Activated naive CD4-positive, alpha-beta T cell treated with anti-CD3 and anti-CD28 coated beads for 36 hours (primary cell): ENCODE measurements at regions not wholly inside any gene's neighbourhood (a gene's known extent, or its start where the extent isn't known, plus 50 kb on each side); places are given as distances from the start of the nearest gene placed in this dataset.
"Not testable (repeated sequence)": the region's sequence is repeated elsewhere in the genome, so short reads cannot be mapped to it uniquely, and the experiment has no call there.

Experiments
- CTCF ChIA-PET: fragments of 350-600 bp; sonication (Branson Sonifier 250); formaldehyde crosslinking; loops from one replicate; lab custom pipeline; 2021; ENCODE audit warnings: antibody characterized with exemption; lab: Charles Lee
- DNase-seq: peaks from one replicate; pipeline ENCODE4 v3.0.0-alpha.2; 2020
- H3K27ac Mint-ChIP-seq: one replicate; pipeline ENCODE4 v1.8.0; 2021; ENCODE audit warnings: mild to moderate bottlenecking, mixed read lengths
- H3K27me3 Mint-ChIP-seq: one replicate; pipeline ENCODE4 v1.8.0; 2021; ENCODE audit warnings: low read depth, mixed read lengths
- H3K36me3 Mint-ChIP-seq: one replicate; pipeline ENCODE4 v1.8.0; 2021; ENCODE audit warnings: low read depth, mixed read lengths
- H3K4me1 Mint-ChIP-seq: one replicate; pipeline ENCODE4 v1.8.0; 2021; ENCODE audit warnings: low read depth, mixed read lengths
- H3K4me3 Mint-ChIP-seq: one replicate; pipeline ENCODE4 v1.8.0; 2021; ENCODE audit warnings: mild to moderate bottlenecking, moderate library complexity, mixed read lengths
- H3K9me3 Mint-ChIP-seq: one replicate; pipeline ENCODE4 v1.8.0; 2021; ENCODE audit warnings: mixed read lengths
- intact Hi-C: fragments of 100-400 bp; cut with micrococcal nuclease; formaldehyde crosslinking; loops from one replicate; pipeline ENCODE4 v1.15.1; 2023

GRCh38 chr16:22692034-22692433, 121.9 kb upstream of the HS3ST2 start:
- Mint-ChIP-seq H3K27ac (no peak overlapping the region), H3K4me3 (no peak overlapping the region), H3K27me3 (peaks cover 2% of the 10 kb centered on the region), H3K9me3 (peaks cover 1% of the 10 kb centered on the region), H3K36me3 (no peaks in the 10 kb centered on the region), H3K4me1 (no peaks in the 10 kb centered on the region)
- no peak for DNase-seq
- intact Hi-C loops: no loop called here
- CTCF ChIA-PET: no interaction called here

GRCh38 chr16:22692916-22693637, 120.9 kb upstream of the HS3ST2 start:
- Mint-ChIP-seq H3K27me3 (peaks cover 3% of the 10 kb centered on the region), H3K27ac (no peak overlapping the region), H3K9me3 (no peaks in the 10 kb centered on the region), H3K4me1 (no peaks in the 10 kb centered on the region), H3K4me3 (no peak overlapping the region), H3K36me3 (no peaks in the 10 kb centered on the region)
- no peak for DNase-seq
- intact Hi-C loops: no loop called here
- CTCF ChIA-PET: interaction anchor here (0.9 kb wide), 1 partner anchor 10 kb away, joined by 3 read pairs; no protein-coding TSS in a partner anchor

GRCh38 chr16:22693638-22694340, 120.2 kb upstream of the HS3ST2 start:
- Mint-ChIP-seq H3K4me1 (no peaks in the 10 kb centered on the region), H3K27ac (no peak overlapping the region), H3K27me3 (peaks cover 6% of the 10 kb centered on the region), H3K4me3 (no peak overlapping the region), H3K36me3 (no peaks in the 10 kb centered on the region), H3K9me3 (no peaks in the 10 kb centered on the region)
- no peak for DNase-seq
- CTCF ChIA-PET: interaction anchor here (0.9 kb wide), 1 partner anchor 11 kb away, joined by 3 read pairs; no protein-coding TSS in a partner anchor
- intact Hi-C loops: no loop called here

DNA sequence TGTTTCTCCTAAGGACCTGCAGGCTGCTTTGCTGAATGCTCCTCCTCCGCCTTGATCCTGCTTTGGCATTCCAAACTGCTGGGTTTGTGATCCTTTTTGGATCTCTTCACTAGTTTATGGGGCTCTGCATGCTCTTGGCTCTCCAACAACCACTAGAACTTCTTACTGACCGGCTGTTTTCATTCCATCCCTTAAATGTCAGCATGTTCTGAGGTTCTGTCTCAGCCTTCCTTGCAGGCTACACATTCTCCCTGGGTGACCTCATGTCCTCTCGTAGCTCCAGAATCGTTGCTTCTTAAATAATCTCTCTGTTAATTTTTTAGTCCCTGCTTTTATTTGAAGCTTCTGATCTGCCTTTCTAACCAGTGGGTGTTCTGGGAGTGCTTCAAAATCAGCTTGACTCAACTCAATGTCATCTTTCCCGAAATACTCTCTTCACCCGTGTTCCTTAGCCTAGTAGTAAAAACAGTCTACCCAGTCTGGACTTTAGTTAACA, 119.0 kb upstream of the HS3ST2 start:
- Mint-ChIP-seq H3K9me3 (no peaks in the 10 kb centered on the region), H3K27me3 (peaks cover 6% of the 10 kb centered on the region), H3K4me3 (no peak overlapping the region), H3K27ac (no peak overlapping the region), H3K36me3 (no peaks in the 10 kb centered on the region), H3K4me1 (no peaks in the 10 kb centered on the region)
- CTCF ChIA-PET: interaction anchor here (1.0 kb wide), 1 partner anchor 12 kb away, joined by 3 read pairs; no protein-coding TSS in a partner anchor
- intact Hi-C loops: no loop called here
- DNase-seq: no peak

DNA sequence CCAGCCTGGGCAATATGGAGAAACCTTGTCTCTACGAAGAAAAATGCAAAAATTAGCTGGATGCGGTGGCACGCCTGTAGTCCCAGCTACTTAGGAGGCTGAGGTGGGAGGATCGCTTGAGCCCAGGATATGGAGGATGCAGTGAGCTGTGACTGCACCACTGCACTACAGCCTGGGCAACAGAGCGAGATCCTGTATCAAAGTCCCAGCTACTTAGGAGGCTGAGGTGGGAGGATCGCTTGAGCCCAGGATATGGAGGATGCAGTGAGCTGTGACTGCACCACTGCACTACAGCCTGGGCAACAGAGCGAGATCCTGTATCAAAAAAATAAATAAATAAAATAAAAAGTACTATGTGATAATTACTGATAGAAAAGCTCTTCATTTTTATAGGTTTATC, 118.2 kb upstream of the HS3ST2 start:
- CTCF ChIA-PET, DNase-seq, H3K4me3 Mint-ChIP-seq, H3K4me1 Mint-ChIP-seq, H3K9me3 Mint-ChIP-seq, H3K36me3 Mint-ChIP-seq, intact Hi-C loops, H3K27ac Mint-ChIP-seq, H3K27me3 Mint-ChIP-seq: not testable (repeated sequence)

DNA sequence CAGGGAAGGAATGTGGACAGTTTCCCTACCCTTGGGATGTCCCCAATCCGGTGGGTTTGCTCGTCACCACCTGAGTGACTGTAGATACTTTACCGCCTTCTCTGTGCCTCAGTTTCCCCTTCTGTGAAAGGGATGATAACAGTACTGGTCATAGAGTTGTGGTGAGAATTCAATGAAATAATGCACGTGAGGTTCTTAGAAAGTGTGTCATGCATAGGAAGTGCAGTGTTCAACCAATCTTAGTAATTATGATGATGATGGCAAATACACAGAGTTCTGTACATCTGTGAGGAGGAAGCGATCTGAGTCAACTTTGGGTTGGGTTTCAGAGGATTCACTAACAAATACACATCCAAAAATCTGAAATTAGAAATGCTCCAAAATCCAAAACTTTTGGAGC, 114.6 kb upstream of the HS3ST2 start:
- CTCF ChIA-PET: no interaction called here
- peaks cover 10% of the 10 kb centered on the region for H3K27me3 Mint-ChIP-seq
- no peak for DNase-seq
- H3K4me1 Mint-ChIP-seq: no peaks in the 10 kb centered on the region
- no peak overlapping the region for H3K27ac Mint-ChIP-seq
- intact Hi-C loops: no loop called here
- H3K4me3 Mint-ChIP-seq: no peak overlapping the region
- no peaks in the 10 kb centered on the region for H3K36me3 Mint-ChIP-seq
- no peaks in the 10 kb centered on the region for H3K9me3 Mint-ChIP-seq

DNA sequence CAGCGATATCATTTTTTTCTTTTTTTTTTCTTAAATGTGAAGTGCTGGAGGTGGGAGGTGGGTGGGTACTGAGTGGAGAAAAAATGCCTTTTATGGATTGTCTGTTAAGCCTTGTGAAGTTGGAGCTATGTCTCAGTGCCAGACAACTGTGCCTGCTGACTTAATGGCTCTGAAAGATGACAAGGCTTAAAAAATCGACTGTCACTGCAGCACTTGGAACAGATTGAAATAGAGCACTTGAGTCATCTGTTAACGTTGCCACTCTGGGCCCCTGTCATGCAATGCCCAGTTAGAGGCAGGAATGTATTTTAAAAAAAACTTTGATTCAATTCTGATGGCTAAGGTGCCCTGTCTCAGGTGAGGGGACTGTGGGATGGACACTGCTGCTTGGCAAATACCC, 108.2 kb upstream of the HS3ST2 start:
- DNase-seq: no peak
- CTCF ChIA-PET: no interaction called here
- no peak overlapping the region for H3K27ac Mint-ChIP-seq
- H3K9me3 Mint-ChIP-seq: no peaks in the 10 kb centered on the region
- no peaks in the 10 kb centered on the region for H3K36me3 Mint-ChIP-seq
- H3K4me1 Mint-ChIP-seq: no peaks in the 10 kb centered on the region
- peaks cover 2% of the 10 kb centered on the region for H3K27me3 Mint-ChIP-seq
- intact Hi-C loops: no loop called here
- H3K4me3 Mint-ChIP-seq: no peak overlapping the region

DNA sequence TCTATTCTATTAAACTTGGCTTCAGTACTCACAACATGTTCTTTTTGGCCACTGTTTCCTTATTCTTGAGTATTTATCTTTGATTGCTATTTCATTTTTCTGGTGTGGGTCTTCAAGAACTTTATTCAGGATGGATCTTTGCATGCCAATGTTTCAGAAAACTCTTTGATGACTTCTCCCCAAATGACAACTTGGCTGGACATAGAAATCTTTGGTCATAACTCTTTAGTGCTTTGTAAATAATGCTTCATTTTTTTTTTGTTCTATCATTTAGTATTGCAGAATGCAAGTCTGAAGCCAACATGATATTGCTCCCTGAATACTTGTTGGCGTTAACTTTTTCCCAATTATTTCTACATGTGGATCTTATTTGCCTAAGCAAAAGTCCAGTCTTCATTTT, 103.6 kb upstream of the HS3ST2 start:
- Mint-ChIP-seq H3K9me3 (peaks cover 14% of the 10 kb centered on the region), H3K36me3 (no peaks in the 10 kb centered on the region), H3K4me1 (no peaks in the 10 kb centered on the region), H3K27ac (no peak overlapping the region), H3K27me3 (no peaks in the 10 kb centered on the region), H3K4me3 (no peak overlapping the region)
- DNase-seq: no peak
- CTCF ChIA-PET: no interaction called here
- intact Hi-C loops: no loop called here

DNA sequence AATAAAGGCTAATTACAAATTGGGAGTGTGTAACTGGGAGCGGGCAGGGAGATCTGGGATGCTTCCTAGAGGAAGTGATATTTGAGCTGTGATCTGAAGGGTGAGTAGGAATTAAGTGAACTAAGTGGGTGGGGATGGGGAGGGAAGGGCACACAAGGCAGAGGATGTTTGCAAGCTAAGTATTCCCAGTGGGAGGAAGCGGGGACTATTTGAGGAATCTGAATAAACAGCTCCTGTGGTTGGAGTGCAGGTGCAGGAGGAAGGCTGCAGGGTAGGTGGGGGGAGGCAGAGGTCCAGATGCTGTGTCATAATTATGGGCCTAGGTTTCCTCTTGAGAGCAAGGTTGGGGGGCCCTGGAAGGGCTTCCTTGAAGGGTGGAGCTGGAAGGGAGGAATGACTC, 102.1 kb upstream of the HS3ST2 start:
- CTCF ChIA-PET: no interaction called here
- H3K27ac Mint-ChIP-seq: no peak overlapping the region
- no peaks in the 10 kb centered on the region for H3K4me1 Mint-ChIP-seq
- no peaks in the 10 kb centered on the region for H3K36me3 Mint-ChIP-seq
- DNase-seq: no peak
- no peaks in the 10 kb centered on the region for H3K27me3 Mint-ChIP-seq
- no peak overlapping the region for H3K4me3 Mint-ChIP-seq
- intact Hi-C loops: no loop called here
- H3K9me3 Mint-ChIP-seq: peaks cover 14% of the 10 kb centered on the region

DNA sequence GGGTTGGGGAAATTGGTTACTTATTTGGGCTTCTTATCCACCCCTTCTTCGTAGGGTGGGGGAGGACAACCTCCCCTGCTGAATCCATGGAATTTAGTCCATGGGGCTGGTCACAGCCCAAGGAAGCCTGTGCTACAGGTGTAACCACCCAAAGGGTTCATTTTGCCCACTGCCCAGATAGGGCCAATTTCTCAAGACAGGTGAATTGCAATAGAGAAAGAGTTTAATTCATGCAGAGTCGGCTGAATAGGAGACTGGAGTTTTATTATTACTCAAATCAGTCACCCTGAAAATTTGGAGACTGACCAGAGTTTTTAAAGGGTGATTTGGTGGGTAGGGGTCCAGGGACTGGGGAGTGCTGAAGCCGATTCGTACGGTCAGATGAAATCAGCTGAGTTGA, 101.5 kb upstream of the HS3ST2 start:
- no peaks in the 10 kb centered on the region for H3K4me1 Mint-ChIP-seq

GRCh38 chr16:22718598-22718997, 95.4 kb upstream of the HS3ST2 start:
- H3K36me3 Mint-ChIP-seq, CTCF ChIA-PET, intact Hi-C loops, H3K27me3 Mint-ChIP-seq, H3K4me1 Mint-ChIP-seq, H3K4me3 Mint-ChIP-seq, DNase-seq, H3K9me3 Mint-ChIP-seq, H3K27ac Mint-ChIP-seq: not testable (repeated sequence)

More for the DNA sequence above, 101.5 kb upstream of the HS3ST2 start:
- Mint-ChIP-seq H3K27me3 (no peaks in the 10 kb centered on the region), H3K36me3 (no peaks in the 10 kb centered on the region), H3K9me3 (peaks cover 14% of the 10 kb centered on the region), H3K27ac (no peak overlapping the region), H3K4me3 (no peak overlapping the region)
- CTCF ChIA-PET: interaction anchor here (0.5 kb wide), 1 partner anchor 65 kb away, joined by 3 read pairs; no protein-coding TSS in a partner anchor
- no peak for DNase-seq
- intact Hi-C loops: no loop called here

DNA sequence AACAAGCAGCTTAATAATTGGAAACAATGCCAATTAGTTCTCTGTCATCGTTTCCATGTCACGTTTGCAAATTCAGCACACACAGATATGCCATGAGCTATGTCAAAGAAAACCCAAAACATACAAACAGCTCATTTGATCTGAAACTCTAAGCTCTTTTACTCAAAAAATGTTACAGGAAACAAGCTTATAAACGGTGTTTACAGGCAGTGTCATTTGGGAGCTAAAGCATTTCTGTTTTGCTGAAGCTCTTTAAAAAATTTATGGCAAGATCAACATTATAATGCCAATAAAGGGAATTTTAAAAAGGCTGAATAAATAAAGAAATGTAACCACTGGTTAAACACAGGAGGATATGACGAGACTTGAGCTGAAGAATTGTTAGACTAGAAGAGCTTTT, 94.0 kb upstream of the HS3ST2 start:
- Mint-ChIP-seq H3K4me3 (no peak overlapping the region), H3K27me3 (peaks cover 7% of the 10 kb centered on the region), H3K27ac (no peak overlapping the region), H3K4me1 (no peaks in the 10 kb centered on the region), H3K36me3 (no peaks in the 10 kb centered on the region), H3K9me3 (peaks cover 3% of the 10 kb centered on the region)
- intact Hi-C loops: no loop called here
- no peak for DNase-seq
- CTCF ChIA-PET: interaction anchor here (1.2 kb wide), 1 partner anchor 1062 kb away, joined by 4 read pairs; no protein-coding TSS in a partner anchor
